Fibroblast of skin of right quadriceps (primary cell): ENCODE measurements at regions not wholly inside any gene's neighbourhood (a gene's known extent, or its start where the extent isn't known, plus 50 kb on each side); places are given as distances from the start of the nearest gene placed in this dataset.

Experiments
- DNase-seq: peaks from one replicate; pipeline ENCODE4 v3.0.0-alpha.2; 2013

DNA sequence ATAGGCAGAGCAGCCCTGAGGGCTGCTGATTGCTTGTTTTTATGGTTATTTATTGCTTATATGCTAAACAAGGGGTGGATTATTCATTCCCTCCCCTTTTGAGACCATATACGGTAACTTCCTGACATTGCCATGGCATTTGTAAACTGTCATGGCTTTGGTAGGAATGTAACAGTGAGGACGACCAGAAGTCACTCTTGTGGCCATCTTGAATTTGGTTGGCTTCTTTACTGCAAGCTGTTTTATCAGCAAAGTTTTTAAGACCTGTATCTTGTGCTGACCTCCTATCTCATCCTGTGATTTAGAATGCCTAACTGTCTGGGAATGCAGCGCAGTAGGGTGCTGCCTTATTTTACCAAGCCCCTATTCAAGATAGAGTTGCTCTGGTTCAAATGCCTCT is 531.8 kb upstream of the PRMT6 start:
- DNase-seq = no peak

DNA sequence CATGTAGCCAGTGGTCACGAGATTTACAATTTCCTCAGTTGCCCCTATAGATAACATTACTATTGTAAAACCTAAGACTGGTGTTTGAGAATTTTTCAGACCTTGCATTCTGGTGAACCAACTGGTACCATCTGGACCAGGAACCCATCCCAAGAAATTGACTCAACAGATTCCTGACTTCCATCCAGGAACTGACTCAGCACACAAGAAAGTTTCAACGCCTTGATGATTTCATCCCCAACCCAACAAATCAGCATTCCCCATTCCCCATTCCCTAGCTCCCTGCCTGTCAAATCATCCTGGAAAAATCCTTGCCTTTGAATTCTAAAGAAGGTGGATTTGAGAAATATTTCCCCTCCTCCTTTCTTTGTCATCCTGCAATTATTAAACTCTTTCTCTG is 529.8 kb upstream of the PRMT6 start:
- peak; percentile 95 for DNase-seq

DNA sequence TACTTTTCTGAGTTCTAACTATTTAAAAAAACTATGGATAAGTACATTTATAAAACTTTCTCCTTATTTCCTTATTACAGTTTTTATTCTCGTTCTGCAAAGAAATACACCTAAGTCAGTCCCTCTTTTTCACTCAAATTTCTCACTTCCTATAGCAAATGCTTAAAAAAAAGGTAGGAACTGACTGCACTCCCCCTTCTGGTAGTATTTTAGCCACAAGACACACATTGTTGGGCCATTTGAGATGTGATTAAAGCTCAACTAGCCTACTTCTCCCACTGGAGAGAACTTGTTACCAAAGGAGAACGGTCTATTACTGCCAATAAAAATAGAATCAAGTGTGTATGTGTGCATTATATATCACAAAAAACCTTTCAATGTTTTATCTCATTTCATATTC is 521.9 kb upstream of the PRMT6 start:
- DNase-seq = no peak

DNA sequence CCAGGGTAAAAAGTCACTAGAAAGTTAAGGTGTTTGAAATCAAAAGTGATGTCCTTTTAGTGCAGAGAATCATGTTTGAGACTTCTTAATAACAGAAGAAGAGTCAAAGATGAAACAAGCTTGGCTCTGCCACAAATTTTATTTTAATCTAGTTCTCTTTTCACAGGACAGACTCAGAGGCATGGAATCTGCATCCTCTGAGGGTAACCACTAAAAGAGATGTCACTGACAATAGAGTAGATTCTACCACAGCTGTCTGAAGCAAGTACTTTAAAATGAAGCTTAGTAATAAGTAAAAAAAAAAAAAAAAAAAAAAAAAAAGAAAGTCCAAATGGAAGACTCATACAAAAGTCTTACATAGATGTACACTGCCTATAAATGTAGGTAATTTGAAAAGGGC is 519.7 kb upstream of the PRMT6 start:
- peak; percentile 90 for DNase-seq

DNA sequence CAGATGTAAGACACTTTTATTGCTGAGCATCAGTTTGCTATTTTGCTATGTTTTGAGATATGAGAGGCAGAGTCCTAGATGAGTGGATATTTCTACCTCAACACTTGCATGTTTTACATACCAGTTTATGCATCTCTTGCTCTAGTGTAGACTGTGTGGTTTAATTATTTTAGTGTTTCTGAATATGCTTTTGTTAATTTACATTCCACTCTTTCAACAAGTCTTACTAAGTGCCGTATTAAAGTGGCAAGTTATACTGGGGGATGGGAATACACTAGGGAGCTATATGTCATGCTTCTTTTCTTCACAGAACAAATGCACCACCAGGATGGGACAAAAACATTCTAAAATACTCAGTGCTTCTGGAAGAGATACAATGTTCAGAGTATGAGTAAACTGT is 507.7 kb upstream of the PRMT6 start:
- DNase-seq = peak; percentile 92

DNA sequence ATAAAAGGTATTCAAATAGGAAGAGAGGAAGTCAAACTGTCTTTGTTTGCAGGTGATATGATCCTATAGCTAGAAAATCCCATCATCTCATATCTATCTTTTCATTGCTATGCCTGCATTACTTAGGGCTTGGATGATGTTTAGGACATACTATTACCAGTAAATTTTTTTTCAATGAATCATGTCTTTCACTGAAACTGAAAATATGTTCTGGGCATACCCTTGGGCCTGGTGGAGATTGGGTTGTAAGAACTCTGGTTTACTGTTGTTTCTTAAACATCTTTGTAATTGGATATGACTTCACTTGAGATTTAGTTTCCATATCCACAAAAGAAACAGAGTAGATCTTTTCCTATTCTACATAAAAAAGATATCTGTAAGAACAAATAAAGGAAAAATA is 502.2 kb upstream of the PRMT6 start:
- peak; percentile 62 for DNase-seq

DNA sequence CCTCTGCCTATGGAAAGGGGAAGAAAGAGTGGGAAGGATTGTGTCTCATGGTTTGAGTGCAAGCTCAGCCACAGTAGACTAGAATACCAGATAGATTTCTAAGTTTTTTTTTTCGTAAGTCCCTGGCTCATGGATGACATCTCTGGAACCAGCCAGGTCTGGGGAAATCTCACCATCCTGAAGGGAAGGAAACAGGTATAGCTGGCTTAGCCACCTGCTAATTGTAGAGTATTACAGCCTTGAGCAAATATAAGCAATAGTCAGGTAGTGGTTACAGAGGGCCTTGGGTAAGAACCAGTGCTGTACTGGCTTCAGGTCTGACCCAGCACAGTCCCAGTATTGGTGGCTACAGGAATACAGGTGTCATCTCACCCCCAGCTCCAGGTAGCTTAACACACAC is 500.9 kb upstream of the PRMT6 start:
- DNase-seq = no peak

DNA sequence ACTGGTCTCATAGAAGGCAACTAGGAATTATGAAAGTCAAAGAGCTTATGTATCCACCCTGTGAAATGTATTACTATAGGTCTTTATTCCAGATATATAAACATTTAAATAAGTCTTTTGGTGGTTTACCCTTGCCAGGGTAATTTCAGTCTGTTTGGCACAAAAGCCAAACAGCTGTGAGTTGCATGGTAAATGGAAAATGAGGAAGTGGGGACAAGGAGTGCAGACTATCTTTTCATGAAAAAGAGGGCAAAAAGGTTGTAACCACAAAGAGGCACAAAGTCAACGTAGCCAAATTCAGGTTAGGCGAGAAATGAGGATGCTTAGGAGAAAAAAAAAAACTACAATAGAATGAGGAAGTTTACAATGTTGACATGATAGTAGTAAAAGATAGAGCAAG is 492.3 kb upstream of the PRMT6 start:
- DNase-seq = no peak

DNA sequence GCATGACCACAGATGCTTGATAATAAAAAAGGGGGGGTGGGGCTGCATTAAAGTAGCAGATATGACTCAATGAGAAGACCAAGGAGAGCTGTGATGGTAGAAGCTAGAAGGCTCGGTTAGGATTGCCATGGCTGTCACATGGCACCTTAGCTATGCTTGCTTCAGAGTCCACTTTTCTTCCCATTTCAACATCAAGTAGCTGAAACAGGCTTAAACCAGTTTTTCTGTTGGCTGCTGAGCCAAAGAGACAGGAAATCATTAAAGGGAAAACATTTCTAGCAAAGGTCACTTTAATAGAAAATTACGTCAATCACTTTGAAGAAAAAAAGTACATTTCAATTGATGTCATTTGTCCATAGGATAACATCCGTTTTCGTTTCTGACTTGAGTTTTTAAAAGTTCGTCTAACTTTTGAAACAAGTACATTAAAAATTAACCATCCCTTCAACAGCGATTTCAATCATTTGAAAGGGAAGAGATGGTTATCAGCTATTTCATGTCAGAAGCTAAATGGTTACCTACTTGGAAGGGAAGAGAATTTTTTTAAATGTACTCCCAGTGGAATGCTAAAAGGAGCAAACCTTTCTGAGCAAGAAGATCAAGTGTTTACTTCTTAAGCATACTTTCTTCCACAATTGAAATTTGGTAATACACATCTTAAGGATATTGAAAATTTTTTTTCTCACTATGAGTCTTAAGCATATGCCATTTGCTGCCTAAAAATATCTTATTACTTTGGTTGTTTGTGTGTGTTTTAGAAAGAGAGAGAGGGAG is 488.1 kb upstream of the PRMT6 start:
- no peak for DNase-seq

DNA sequence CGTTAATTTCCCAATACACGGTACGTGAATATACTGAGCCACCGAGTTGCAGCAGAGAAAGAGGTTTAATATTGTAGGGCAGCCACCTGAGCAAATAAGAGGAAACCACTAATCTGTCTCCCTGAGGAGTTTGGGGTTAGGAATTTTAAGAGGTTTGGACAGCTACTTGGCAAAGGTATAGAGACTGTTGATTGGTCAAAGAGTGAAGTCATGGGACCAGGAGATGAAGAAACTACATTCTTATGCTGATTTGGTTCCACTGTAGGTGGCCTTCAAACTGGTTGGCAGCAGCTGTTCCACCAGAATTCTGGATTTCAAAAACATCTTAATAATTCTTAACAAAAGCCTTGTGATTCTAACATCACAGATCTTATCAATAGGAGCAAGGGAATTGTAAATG is 485.4 kb upstream of the PRMT6 start:
- DNase-seq = peak; percentile 41

DNA sequence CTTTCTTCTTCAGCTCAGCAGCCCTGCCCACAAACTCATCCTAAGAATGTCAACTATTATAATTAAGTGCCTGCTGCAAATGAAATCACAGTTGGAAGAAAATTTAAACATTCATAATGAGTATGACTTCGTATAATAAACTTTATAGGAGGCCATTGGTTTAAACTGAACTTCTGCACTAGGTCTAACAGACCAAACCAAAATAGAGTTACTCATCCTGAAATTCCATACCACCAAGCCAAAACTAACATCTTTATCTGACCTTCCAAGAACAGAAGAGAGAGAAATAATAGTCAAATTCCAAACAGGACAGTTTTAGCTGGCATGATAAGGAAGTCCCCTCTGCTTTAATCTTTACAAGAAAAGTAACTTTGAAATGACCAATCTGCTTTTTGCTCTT is 472.4 kb upstream of the PRMT6 start:
- DNase-seq = peak; percentile 22

DNA sequence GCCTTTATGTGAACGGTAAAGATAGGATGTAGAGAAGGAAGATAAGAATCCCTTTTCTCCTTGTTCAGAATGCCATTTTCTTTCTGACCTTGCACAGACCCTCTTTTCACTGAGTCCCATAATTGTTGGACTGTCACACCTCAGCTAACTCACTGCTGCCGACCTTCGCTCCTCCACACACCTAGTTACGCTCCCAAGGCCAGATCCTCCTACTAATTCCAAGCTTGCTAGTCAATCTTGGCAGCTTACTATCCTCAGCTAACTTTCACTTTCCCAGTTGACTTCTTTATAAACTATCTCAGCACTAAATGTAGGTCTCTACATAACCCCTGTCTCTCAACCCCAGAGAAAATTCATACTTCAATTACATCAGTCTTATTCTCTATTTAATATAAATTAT is 471.8 kb upstream of the PRMT6 start:
- DNase-seq = no peak

DNA sequence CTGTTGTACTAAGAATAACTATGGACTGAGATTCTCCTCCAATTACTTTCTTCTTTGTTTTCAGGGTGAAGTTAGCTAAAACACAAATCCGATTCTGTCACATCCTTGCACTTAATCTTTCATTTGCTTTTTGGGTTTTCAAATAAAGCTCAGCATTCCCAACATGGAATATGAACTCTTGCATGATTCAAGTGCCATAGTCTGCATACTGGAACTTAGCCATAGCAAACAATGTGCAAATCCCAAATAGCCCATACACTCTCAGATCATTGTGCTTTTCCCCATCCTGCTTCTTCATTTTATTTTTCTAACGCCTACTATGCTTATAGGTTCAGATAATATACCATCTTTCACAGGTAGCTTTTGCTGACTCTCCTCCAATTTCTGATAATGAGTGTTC is 455.8 kb upstream of the PRMT6 start:
- peak; percentile 22 for DNase-seq

DNA sequence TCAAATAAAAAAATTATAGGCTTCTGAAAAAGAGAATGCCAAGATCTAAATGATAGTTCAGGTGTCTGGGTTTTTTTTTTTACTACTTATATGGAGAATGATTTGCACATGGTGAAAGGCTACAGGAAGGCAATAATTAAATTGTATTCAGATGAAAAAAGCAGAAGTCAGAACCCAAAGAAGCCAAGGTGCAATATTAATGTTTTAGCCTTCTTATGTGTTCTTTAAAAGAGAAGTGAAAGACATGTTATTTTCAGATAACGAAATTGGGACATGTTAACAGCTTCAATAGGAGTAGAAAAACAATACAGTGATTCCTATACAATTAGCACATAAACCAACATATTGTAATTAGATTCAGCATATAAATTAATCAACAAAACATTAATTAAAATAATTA is 452.9 kb upstream of the PRMT6 start:
- DNase-seq = no peak

DNA sequence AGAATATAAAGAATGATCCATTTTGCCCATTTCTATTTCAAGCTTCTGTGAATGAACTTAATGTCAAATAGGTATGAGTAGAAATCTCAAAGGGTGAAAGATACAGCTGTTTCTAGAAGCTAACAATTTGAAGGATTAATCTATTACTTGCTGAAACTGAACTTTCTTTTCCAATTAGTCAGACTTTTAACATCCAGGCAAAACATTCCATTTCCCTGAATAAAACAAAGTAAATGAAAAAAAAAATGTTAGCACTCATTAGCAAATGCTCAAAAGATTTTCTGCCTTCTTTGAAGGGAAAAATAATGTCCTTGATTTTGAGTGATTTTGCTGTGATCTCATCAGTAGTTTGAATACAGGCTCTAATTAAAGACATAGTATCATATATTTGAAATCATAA is 447.6 kb upstream of the PRMT6 start:
- peak; percentile 69 for DNase-seq

DNA sequence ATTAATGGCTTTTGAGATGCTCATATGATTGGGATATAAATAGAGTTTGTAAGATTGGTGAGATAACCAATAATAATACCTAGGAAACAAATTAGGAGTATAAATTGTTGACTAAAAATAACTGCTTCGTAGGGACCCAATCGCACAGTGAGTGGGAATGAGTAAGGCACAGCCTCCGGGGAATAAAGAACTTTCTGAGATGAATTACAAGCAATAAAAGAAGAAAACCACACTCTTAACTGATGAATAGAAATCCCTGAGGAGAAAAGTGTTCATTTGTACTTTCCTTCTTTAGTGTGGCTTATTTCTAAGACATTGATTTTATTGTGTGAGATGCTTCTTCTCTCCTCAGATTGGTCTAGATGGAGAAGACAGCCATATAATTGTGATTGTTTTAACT is 443.4 kb upstream of the PRMT6 start:
- peak; percentile 59 for DNase-seq

DNA sequence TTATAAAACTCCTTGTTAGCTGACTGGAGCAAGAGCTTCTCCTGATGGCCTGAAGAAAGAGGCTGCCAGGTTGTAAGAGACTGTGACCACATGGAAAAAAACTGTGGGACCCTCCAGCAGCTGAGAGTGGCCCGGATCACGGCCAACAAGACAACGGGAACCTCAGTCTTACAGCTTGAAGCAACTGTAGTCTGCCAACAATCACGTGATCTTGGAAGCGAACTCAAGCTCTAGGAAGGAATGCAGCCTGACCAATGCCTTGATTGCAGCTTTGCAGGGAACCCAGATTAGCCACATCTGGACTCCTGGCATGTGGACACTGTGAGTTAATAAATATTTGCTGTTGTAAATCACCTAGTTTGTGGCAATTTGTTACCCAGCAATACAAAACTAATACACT is 442.6 kb upstream of the PRMT6 start:
- DNase-seq = peak; percentile 18

DNA sequence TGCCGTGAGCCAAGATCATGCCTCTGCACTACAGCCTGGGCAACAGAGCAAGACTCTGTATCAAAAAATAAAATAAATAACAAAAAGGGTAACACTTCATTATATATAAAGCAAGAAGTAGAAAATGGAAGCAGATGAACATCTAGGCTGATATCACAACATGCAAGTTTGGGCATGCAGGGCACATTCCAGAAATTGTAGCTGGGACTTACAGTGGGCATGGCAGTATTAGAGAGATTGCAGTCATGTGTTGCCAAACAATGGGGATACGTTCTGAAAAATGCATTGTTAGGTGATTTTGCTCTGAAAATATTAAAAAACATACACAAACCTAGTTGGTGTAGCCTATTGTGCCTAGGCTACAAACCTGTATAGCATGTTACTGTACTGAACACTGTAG is 441.0 kb upstream of the PRMT6 start:
- DNase-seq = no peak

DNA sequence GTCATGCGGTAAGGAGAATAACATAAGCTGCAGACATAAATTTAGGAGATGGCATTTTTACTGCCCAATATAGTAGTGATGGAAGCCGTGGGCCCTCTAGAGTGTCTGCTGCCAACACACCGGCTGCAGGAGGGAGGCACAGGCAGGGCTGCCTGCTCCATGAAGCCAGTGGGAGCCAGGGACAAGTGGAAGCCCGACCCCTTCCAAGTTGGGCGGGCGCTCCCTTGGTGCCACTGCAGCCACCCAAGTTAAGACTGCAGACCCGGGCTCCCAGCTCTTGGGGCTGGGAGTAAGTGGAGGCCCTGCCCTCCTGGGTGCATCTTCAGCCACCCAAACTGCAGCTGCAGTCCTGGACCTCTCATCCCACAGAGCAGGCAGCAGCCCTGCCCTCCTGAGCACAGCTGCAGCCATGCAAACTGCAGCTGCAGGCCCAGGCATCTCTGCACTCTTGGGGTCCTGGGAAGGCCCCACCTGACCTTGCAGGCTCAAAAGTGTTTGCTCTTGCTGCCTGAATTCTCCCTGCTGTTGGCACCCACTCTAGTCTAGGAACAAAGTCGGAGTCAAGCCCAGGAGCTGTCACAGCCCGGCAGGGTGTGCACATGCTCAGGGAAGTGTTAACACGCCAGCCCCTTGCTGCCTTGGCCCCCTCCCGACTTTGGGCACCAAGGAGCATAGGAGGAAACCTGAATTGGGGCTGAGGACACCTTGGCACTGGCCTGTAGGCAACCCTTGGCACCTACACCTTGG is 437.2 kb upstream of the PRMT6 start:
- no peak for DNase-seq

DNA sequence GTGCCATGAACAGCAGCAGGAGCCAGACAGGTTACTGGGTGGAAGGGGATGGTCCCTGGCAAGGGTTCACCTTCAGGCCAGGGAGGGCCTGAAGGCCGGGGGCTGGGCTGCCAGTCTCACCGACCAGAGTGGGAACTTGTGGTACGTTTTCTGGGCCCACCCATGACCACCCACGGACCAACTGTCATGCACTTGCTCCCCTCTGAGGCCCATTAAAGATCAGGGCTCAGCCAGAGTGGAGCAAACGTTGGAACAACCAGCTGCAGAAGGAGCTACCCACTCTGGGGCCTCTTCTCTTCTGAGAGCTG is 436.7 kb upstream of the PRMT6 start:
- DNase-seq = no peak

DNA sequence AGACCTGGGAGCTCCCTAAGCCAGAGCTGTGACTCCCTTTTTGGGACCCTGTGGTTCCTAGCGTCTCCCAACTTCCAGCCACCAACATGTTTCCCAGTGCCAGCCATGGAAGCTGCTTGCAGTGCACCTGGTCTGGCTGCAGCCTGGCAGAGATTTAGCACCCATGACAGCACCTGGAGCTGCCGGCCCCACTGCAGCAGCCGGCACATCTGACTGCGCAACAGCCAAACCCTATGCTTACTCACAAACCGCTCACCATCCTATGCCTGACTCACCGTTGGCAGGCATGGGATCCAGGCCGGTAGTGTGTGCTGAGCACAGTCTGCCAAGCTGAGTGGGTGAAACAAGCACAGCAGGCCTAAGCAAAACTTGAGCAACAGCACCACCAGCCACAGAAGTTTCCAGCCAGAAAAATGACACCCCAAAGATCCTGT is 435.9 kb upstream of the PRMT6 start:
- peak; percentile 60 for DNase-seq

DNA sequence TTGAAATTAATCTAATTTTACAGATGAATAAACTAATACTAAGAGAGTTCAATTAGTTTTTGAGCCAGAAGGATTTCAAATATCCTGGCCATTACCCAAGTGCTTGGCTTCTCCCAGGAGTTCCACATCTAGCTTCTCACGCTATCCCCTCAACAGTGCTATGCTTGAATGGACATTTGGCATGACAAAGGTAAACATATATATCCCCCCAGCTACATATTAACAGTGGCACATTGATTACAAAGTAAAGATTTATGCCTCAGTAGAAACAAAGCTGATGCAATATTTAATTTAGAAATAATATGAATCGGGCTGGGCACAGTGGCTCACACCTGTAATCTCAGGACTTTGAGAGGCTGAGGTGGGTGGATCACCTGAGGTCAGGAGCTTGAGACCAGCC is 434.6 kb upstream of the PRMT6 start:
- no peak for DNase-seq

DNA sequence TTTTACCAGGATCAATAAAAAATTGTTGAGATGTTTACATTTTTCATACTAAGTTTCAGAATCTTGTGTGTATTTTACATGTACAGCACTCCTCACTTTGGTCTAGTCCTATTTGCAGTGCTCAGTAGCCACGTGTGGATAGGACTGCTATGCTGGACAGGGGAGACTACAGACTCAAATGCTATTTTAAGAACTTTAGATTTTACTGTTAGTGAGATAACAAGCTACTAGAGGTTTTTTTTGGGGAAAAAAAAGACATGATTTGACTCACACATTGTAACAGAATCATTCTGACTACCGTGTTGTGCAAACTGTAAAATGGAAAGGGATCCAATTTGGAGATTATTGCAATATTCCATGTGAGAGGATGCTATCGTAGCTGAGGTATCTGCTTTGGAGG is 418.9 kb upstream of the PRMT6 start:
- no peak for DNase-seq

DNA sequence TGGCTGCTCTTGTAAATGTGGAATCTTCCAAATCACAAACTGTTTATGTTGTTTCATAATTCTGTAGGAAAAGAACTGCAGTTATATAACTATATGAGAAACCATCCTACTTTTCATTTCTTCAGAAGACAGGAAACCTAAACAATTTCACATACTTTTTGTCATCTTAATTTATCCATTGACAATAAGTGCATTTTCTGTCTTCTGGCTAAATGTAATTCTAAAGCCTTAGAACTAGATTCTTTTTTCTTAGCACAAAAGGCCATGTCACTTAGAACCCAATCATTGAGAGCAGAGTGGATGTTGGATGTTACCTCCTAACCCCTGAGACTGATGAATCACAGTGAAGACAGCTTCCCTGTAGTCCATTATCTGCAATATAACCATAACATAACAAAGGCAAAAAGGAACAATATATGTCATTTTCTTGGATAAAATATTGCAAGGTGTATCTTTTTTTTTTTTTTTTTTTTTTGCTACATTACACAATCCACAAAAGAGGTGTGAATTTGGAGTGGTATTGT is 410.2 kb upstream of the PRMT6 start:
- no peak for DNase-seq

DNA sequence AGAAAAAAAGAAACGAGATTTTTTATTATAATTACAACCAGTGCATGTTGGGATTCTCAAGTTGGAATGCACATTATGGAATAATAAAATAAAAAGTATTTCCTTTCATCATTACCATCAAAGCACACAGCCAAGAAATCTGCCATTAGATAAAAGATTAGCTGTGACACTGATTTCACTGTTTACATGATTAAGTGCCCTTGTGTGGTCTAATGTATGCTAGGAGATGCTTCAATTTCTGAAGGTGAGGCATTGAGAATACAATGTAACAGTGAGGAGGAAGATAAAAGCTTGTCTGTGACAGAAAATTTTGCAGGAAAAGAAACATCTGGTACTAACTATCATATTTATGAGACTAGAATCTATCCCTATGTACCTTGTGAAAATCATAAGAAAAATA is 409.7 kb upstream of the PRMT6 start:
- no peak for DNase-seq
